ENCODE measurements at regions not wholly inside any gene's neighbourhood (a gene's known extent, or its start where the extent isn't known, plus 50 kb on each side); places are given as distances from the start of the nearest gene placed in this dataset.

DNA sequence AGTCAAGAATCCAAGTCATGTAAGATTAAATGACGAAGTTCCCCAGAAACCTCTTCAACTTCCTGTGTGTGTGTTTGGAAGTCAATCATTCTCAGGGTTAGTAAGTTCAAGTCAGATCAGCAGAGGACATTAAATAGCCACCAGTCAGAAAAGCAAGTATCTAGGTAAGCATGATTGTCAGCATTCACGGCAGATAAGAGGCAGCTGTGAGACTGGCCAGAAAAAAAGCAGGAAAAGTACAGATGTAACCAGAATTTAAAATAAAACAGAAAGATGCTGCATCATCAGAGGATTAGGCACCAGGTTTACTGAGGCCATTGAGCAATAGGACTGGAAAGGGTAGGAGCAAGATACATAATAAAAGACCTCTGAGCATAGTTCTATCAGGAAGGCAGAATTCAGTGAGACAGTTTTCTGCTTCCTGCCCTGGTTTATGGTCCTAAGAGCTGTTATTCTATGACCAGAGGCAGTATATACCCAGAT, 606.9 kb downstream of the FSCB start (continued):
- TF ChIP-seq, protein P1, sequence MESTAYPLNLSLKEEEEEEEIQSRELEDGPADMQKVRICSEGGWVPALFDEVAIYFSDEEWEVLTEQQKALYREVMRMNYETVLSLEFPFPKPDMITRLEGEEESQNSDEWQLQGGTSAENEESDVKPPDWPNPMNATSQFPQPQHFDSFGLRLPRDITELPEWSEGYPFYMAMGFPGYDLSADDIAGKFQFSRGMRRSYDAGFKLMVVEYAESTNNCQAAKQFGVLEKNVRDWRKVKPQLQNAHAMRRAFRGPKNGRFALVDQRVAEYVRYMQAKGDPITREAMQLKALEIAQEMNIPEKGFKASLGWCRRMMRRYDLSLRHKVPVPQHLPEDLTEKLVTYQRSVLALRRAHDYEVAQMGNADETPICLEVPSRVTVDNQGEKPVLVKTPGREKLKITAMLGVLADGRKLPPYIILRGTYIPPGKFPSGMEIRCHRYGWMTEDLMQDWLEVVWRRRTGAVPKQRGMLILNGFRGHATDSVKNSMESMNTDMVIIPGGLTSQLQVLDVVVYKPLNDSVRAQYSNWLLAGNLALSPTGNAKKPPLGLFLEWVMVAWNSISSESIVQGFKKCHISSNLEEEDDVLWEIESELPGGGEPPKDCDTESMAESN (CRISPR knock-in tag; conservative IDR thresholded peaks at IDR 0.05): 0 out of 2 replicates have a peak, but pooled peaks have one; percentile 22
- TF ChIP-seq HNRNPK (IDR thresholded peaks at IDR 0.05; ENCODE audit: low read depth, low read length, poor library complexity, severe bottlenecking): no peak
- peak; percentile 83 for TF ChIP-seq RARA (CRISPR knock-in tag; IDR thresholded peaks at IDR 0.05)
- TF ChIP-seq NCOR1 (IDR thresholded peaks at IDR 0.05; ENCODE audit: borderline replicate concordance, low read length): peak; percentile 54; the same call in 1 of the 2 replicates
- TF ChIP-seq MXD4 (CRISPR knock-in tag; IDR thresholded peaks at IDR 0.05): no peak
- peak; percentile 59; the same call in 1 of the 2 replicates for TF ChIP-seq PHF21A (CRISPR knock-in tag; IDR thresholded peaks at IDR 0.05)
- TF ChIP-seq, protein P2, sequence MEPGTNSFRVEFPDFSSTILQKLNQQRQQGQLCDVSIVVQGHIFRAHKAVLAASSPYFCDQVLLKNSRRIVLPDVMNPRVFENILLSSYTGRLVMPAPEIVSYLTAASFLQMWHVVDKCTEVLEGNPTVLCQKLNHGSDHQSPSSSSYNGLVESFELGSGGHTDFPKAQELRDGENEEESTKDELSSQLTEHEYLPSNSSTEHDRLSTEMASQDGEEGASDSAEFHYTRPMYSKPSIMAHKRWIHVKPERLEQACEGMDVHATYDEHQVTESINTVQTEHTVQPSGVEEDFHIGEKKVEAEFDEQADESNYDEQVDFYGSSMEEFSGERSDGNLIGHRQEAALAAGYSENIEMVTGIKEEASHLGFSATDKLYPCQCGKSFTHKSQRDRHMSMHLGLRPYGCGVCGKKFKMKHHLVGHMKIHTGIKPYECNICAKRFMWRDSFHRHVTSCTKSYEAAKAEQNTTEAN (CRISPR knock-in tag; conservative IDR thresholded peaks at IDR 0.05): peak; percentile 43; the same call in 1 of the 2 replicates
- peak; percentile 58; the same call in 1 of the 2 replicates for TF ChIP-seq KAT8 (CRISPR knock-in tag; IDR thresholded peaks at IDR 0.05)
- TF ChIP-seq ZNF782 (CRISPR knock-in tag; IDR thresholded peaks at IDR 0.05; ENCODE audit: borderline replicate concordance): no peak
- TF ChIP-seq THRA (CRISPR knock-in tag; IDR thresholded peaks at IDR 0.05; ENCODE audit: borderline replicate concordance): peak; percentile 36; the same call in 1 of the 2 replicates
- 0 out of 2 replicates have a peak, but pooled peaks have one; percentile 27 for TF ChIP-seq SIX4 (CRISPR knock-in tag; IDR thresholded peaks at IDR 0.05)
- peak in 1 of 2 experiments; percentile 79; a peak in 2 of 4 replicates for TF ChIP-seq EP300 (IDR thresholded peaks at IDR 0.05; ENCODE audit: low read depth in 2 of 2, low read length in 2 of 2)
- TF ChIP-seq EP300 (CRISPR knock-in tag; IDR thresholded peaks at IDR 0.05; ENCODE audit: borderline replicate concordance): peak; percentile 40; the same call in 1 of the 2 replicates
- TF ChIP-seq MTF2 (CRISPR knock-in tag; IDR thresholded peaks at IDR 0.05; ENCODE audit: borderline replicate concordance): no peak
- no peak for TF ChIP-seq ARID2 (CRISPR knock-in tag; IDR thresholded peaks at IDR 0.05; ENCODE audit: borderline replicate concordance)
- TF ChIP-seq GFI1 (CRISPR knock-in tag; IDR thresholded peaks at IDR 0.05; ENCODE audit: borderline replicate concordance): 0 out of 2 replicates have a peak, but pooled peaks have one; percentile 37
- peak; percentile 46 for TF ChIP-seq GATAD2A (CRISPR knock-in tag; IDR thresholded peaks at IDR 0.05)
- no peak for TF ChIP-seq ZNF383 (CRISPR knock-in tag; IDR thresholded peaks at IDR 0.05; ENCODE audit: borderline replicate concordance)
- TF ChIP-seq ZFP82 (CRISPR knock-in tag; IDR thresholded peaks at IDR 0.05; ENCODE audit: borderline replicate concordance): no peak
- TF ChIP-seq, protein P3, sequence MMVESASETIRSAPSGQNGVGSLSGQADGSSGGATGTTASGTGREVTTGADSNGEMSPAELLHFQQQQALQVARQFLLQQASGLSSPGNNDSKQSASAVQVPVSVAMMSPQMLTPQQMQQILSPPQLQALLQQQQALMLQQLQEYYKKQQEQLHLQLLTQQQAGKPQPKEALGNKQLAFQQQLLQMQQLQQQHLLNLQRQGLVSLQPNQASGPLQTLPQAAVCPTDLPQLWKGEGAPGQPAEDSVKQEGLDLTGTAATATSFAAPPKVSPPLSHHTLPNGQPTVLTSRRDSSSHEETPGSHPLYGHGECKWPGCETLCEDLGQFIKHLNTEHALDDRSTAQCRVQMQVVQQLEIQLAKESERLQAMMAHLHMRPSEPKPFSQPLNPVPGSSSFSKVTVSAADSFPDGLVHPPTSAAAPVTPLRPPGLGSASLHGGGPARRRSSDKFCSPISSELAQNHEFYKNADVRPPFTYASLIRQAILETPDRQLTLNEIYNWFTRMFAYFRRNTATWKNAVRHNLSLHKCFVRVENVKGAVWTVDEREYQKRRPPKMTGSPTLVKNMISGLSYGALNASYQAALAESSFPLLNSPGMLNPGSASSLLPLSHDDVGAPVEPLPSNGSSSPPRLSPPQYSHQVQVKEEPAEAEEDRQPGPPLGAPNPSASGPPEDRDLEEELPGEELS (CRISPR knock-in tag; IDR thresholded peaks at IDR 0.05): peak; percentile 81
- TF ChIP-seq TCF7L2 (IDR thresholded peaks at IDR 0.05; ENCODE audit: low read depth, low read length): no peak
- peak; percentile 56; the same call in 1 of the 2 replicates for TF ChIP-seq ZNF331 (CRISPR knock-in tag; IDR thresholded peaks at IDR 0.05)
